Stimulated activated CD4-positive, alpha-beta T cell treated with anti-CD3 and anti-CD28 coated beads, TNF-alpha, amount 100 ng/mL, for 4 hours (primary cell): ENCODE measurements at regions not wholly inside any gene's neighbourhood (a gene's known extent, or its start where the extent isn't known, plus 50 kb on each side); places are given as distances from the start of the nearest gene placed in this dataset.

Experiments used
- DNase-seq, 3 experiments: peaks; one replicate each; pipeline ENCODE4 v3.0.0-alpha.2; 2020; ENCODE audit warnings: low read depth in 3 of 3

DNA sequence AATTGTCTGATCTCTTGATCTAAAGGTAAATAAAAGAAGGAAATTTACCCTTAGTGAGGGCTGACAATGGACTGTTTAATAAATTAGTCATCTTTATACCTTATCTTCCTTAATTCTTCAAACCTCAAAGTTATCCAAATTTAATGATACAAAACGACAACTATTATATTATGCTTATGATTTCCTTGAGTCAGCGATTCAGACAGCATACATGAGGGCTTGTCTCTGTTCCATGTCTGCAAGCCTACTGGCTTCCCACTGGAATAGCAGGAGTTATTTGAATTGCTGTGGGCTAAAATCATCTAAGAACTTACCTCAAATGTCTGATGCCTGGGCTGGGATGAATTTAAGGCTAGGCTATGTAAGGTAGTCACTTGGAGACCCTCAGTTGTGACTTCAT lies 197.2 kb upstream of the MDGA2 start:
- DNase-seq, result no peak

DNA sequence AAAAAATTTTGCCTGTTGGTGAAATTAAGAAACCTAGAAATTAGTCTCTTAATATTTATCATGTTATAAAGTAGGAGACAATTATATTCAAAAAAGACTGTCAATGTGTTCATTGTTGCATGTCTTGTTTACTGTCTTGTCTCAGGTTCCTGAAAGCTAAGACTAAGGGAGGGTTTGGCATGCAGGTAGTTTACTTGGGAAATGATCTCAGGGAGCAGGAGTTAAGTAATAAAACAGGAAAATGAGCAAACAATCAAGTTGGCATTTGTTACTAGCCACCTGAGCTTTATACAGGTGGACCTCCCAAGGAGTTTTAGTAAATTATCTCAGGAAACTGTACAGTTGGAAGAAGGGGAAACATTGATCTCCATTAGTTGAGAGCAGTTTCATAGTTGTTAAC lies 188.0 kb upstream of the MDGA2 start:
- no peak for DNase-seq

GRCh38 chr14:47857646-47858045 lies 182.2 kb upstream of the MDGA2 start:
- DNase-seq, result no peak

GRCh38 chr14:47852278-47852677 lies 176.9 kb upstream of the MDGA2 start:
- DNase-seq, result no peak

- DNase-seq, result no peak
Measured at GRCh38 chr14:47846008-47846407, 170.6 kb upstream of the MDGA2 start.

DNA sequence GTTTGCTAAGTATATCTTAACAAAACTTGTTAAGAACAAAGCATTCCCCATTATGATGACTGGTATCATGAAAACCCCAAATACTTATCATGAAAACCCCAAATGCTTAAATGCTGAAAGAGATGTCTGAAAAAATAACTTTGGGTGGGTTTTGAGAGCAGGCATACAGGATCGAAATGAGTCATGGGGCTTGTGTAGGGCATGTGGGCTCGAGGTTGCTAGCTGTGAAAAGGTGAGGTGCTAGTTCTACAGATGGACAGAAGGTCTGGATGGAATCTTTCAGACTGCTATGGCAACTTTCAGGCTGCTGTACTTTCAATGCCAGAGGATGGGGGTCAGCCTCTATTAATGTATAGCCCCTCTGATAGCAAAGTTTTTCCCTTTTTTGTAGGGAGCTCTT lies 167.8 kb upstream of the MDGA2 start:
- no peak for DNase-seq

DNA sequence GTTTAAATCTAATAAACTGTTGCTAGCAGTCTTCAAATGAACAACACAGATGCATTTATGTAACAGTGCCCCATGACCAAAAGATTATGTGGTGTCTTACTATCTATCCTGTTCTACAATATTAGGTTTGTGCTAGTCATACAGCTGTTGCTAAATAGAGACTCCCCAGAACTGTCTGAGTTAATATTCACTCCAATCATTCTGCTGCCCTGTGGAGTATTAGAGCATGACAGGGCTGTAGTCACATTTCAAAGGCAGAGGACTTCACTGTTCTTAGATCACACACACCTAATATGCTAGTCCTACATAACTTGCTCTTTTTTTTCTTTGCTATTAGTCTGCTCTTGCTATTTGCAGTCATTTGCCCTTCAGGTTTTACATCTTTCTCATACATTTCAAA lies 157.6 kb upstream of the MDGA2 start:
- DNase-seq, result no peak

GRCh38 chr14:47826809-47827208 lies 151.4 kb upstream of the MDGA2 start:
- no peak for DNase-seq

GRCh38 chr14:47822326-47822725 lies 146.9 kb upstream of the MDGA2 start:
- DNase-seq, result no peak

GRCh38 chr14:47821135-47821534 lies 145.7 kb upstream of the MDGA2 start:
- DNase-seq, result no peak

GRCh38 chr14:47790477-47790876 lies 115.1 kb upstream of the MDGA2 start:
- no peak for DNase-seq

- no peak for DNase-seq
Measured at GRCh38 chr14:47785058-47785457, 109.7 kb upstream of the MDGA2 start.

- DNase-seq, result no peak
Measured at GRCh38 chr14:47778631-47779030, 103.2 kb upstream of the MDGA2 start.

- DNase-seq, result no peak
Measured at GRCh38 chr14:47772652-47773051, 97.2 kb upstream of the MDGA2 start.

- no peak for DNase-seq
Measured at GRCh38 chr14:47763188-47763854, 87.9 kb upstream of the MDGA2 start.

DNA sequence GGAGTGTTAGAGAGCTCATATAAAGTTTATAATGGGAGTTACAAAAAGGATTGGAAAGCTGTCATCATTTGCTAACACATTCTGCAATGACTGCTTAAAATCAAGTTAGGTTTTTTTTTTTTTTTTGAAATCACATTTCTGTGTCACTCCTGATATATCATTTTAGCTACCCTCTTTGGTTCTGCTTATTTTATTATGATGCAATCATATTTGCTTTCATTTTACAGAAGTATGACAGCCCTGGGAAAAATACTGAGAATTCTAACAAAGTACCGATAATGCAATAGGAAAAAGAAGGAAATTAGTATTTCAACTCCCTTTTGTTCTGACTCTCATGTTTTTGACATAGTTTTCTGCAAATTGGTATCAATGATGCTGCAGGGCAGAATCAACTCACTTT lies 71.6 kb upstream of the MDGA2 start:
- no peak for DNase-seq

GRCh38 chr14:47744155-47744554 lies 68.8 kb upstream of the MDGA2 start:
- DNase-seq, result no peak

- DNase-seq, result no peak
Measured at GRCh38 chr14:47739541-47739940, 64.1 kb upstream of the MDGA2 start.

- DNase-seq, result no peak
Measured at GRCh38 chr14:47730296-47730695, 54.9 kb upstream of the MDGA2 start.
